GM23338 (cell line): ENCODE measurements at regions not wholly inside any gene's neighbourhood (a gene's known extent, or its start where the extent isn't known, plus 50 kb on each side); places are given as distances from the start of the nearest gene placed in this dataset.

Experiments used
- ATAC-seq: fragments of 200-7000 bp; cut with Tn5 transposase; 3 replicates; pipeline ENCODE4 v1.9.1; 2020
- DNase-seq: peaks from one replicate; pipeline ENCODE4 v3.0.0-alpha.2; 2015; ENCODE audit warnings: low spot score
- H2AFZ ChIP-seq: fragments of 200-600 bp; sonication (generic); 2 replicates; pipeline ENCODE4 v1.8.0; 2016; ENCODE audit warnings: antibody characterized with exemption, mild to moderate bottlenecking, moderate library complexity
- H3F3A ChIP-seq: fragments of 200-600 bp; sonication (generic); replicated peaks from 2 replicates; pipeline ENCODE4 v1.8.0; 2017; ENCODE audit warnings: antibody characterized with exemption, mixed run types, low read depth
- H3K27ac ChIP-seq: fragments of 200-600 bp; sonication (generic); 2 replicates; pipeline ENCODE4 v1.6.1; 2016; ENCODE audit warnings: low read depth
- H3K27me3 ChIP-seq: fragments of 200-600 bp; sonication (generic); 2 replicates; pipeline ENCODE4 v1.8.0; 2016; ENCODE audit warnings: mild to moderate bottlenecking, mixed run types, moderate library complexity; ENCODE audit not compliant: insufficient read depth
- H3K36me3 ChIP-seq: fragments of 200-600 bp; sonication (generic); 2 replicates; pipeline ENCODE4 v1.8.0; 2016; ENCODE audit warnings: mild to moderate bottlenecking; ENCODE audit not compliant: insufficient read depth
- H3K4me1 ChIP-seq: fragments of 200-600 bp; sonication (generic); 2 replicates; pipeline ENCODE4 v1.8.0; 2016; ENCODE audit warnings: mild to moderate bottlenecking, moderate library complexity; ENCODE audit not compliant: insufficient read depth
- H3K4me2 ChIP-seq: fragments of 200-600 bp; sonication (generic); 2 replicates; pipeline ENCODE4 v1.7.1; 2017; ENCODE audit warnings: mixed run types
- H3K4me3 ChIP-seq: fragments of 200-600 bp; sonication (generic); 2 replicates; pipeline ENCODE4 v1.6.1; 2016; ENCODE audit warnings: mixed run types
- H3K79me2 ChIP-seq: fragments of 200-600 bp; sonication (generic); replicated peaks from 2 replicates; pipeline ENCODE4 v1.8.0; 2017; ENCODE audit warnings: mild to moderate bottlenecking; ENCODE audit not compliant: insufficient read depth
- H3K9me2 ChIP-seq: fragments of 200-600 bp; sonication (generic); 2 replicates; pipeline ENCODE4 v1.8.0; 2017; ENCODE audit not compliant: insufficient read depth
- H4K20me1 ChIP-seq: fragments of 200-600 bp; sonication (generic); replicated peaks from 2 replicates; pipeline ENCODE4 v1.8.0; 2017; ENCODE audit warnings: mild to moderate bottlenecking; ENCODE audit not compliant: insufficient read depth
- H3K27ac Mint-ChIP-seq: 2 replicates; pipeline ENCODE4 v1.8.0; 2020; ENCODE audit warnings: inconsistent platforms, mild to moderate bottlenecking, moderate library complexity, mixed read lengths
- H3K27me3 Mint-ChIP-seq: 3 replicates; pipeline ENCODE4 v1.8.0; 2022; ENCODE audit warnings: low read depth, mild to moderate bottlenecking, moderate library complexity, mixed read lengths, inconsistent platforms; ENCODE audit not compliant: insufficient read depth, poor library complexity
- H3K36me3 Mint-ChIP-seq: 3 replicates; pipeline ENCODE4 v1.8.0; 2021; ENCODE audit warnings: low read depth, mild to moderate bottlenecking, inconsistent platforms, moderate library complexity, mixed read lengths
- H3K4me1 Mint-ChIP-seq: 3 replicates; pipeline ENCODE4 v1.8.0; 2020; ENCODE audit warnings: mild to moderate bottlenecking, inconsistent platforms, mixed read lengths
- H3K4me3 Mint-ChIP-seq: 3 replicates; pipeline ENCODE4 v1.8.0; 2021; ENCODE audit warnings: moderate library complexity, mild to moderate bottlenecking, inconsistent platforms, mixed read lengths
- H3K9me3 Mint-ChIP-seq: 3 replicates; pipeline ENCODE4 v1.8.0; 2020; ENCODE audit warnings: moderate library complexity, mild to moderate bottlenecking, inconsistent platforms, mixed read lengths
- CREB1 ChIP-seq: fragments of 250-450 bp; sonication (Bioruptor Pico); IDR thresholded peaks from 2 replicates; pipeline ENCODE4 v1.5.0; 2020; ENCODE audit warnings: low read depth, mild to moderate bottlenecking, moderate library complexity
- EZH2 ChIP-seq: fragments of 200-600 bp; sonication (generic); IDR thresholded peaks from one replicate; pipeline ENCODE4 v1.8.0; 2017; ENCODE audit warnings: antibody characterized with exemption, mild to moderate bottlenecking, low read depth; ENCODE audit not compliant: unreplicated experiment
- EZH2phosphoT487 ChIP-seq: fragments of 200-600 bp; sonication (generic); IDR thresholded peaks from one replicate; pipeline ENCODE4 v1.8.1; 2018; ENCODE audit warnings: antibody characterized with exemption; ENCODE audit not compliant: unreplicated experiment
- NANOG ChIP-seq: IDR thresholded peaks from 2 replicates; pipeline ENCODE4 v1.6.1; 2016; ENCODE audit warnings: antibody characterized with exemption, borderline replicate concordance
- POLR2AphosphoS5 ChIP-seq: IDR thresholded peaks from 2 replicates; pipeline ENCODE4 v1.6.1; 2016; ENCODE audit warnings: antibody characterized with exemption, low read depth
- STAT1 ChIP-seq: IDR thresholded peaks from one replicate; pipeline ENCODE4 v1.6.1; 2016; ENCODE audit warnings: antibody characterized with exemption; ENCODE audit not compliant: unreplicated experiment
- ZNF114 ChIP-seq: fragments of 250-450 bp; sonication (Bioruptor Pico); IDR thresholded peaks from 2 replicates; pipeline ENCODE4 v1.5.0; 2020; ENCODE audit warnings: mild to moderate bottlenecking, moderate library complexity
- ZNF331 ChIP-seq: fragments of 250-450 bp; sonication (Bioruptor Pico); IDR thresholded peaks from 2 replicates; pipeline ENCODE4 v1.5.0; 2020; ENCODE audit warnings: low read depth, mild to moderate bottlenecking, moderate library complexity
- TF ChIP-seq, protein P1 (sequence below): IDR thresholded peaks from one replicate; pipeline ENCODE4 v1.6.1; 2018; ENCODE audit warnings: antibody characterized with exemption; ENCODE audit not compliant: unreplicated experiment
- TF ChIP-seq, protein P2 (sequence below): IDR thresholded peaks from 2 replicates; pipeline ENCODE4 v1.6.1; 2016; ENCODE audit warnings: antibody characterized with exemption
- TF ChIP-seq, protein P3 (sequence below), 2 experiments: fragments of 200-600 bp in 1 of 2; sonication (generic) in 1 of 2; conservative IDR thresholded peaks; 2 replicates each; pipeline versions ENCODE4 v1.5.1 to v1.6.1; 2016 to 2017; ENCODE audit warnings: antibody characterized with exemption in 2 of 2, low read depth in 2 of 2, mild to moderate bottlenecking in 2 of 2, moderate library complexity in 1 of 2

DNA sequence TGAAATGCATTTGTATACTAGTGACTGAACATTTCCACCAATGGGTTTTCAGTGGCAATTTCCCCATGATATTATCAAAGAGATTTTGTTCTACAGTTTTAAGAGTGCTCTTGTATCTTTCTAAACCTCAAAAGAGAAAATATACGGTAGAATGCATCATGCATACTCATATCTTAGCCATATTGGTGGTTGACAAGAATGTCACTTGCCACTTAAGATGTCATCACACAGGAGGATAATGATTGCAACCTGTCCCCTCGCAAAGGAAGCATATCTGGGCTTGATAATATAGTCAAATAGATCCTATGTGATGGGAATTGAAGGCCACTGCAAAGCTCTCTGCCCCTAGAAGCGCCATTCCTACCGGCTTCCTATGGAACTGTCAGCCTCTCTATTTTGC lies 79.3 kb upstream of the ARMC3 start:
- DNase-seq (no peak), ATAC-seq (no peak)
- Histone ChIP-seq H4K20me1 (no peaks in the 10 kb centered on the region), H2AFZ (no peak overlapping the region), H3K27ac (no peak overlapping the region), H3F3A (no peaks in the 10 kb centered on the region), H3K4me1 (no peaks in the 10 kb centered on the region), H3K4me3 (no peak overlapping the region), H3K4me2 (no peak overlapping the region), H3K27me3 (no peaks in the 10 kb centered on the region), H3K9me2 (peaks cover 11% of the 10 kb centered on the region; the same call in 1 of the 2 replicates), H3K79me2 (no peaks in the 10 kb centered on the region), H3K36me3 (no peaks in the 10 kb centered on the region)
- H3K27ac Mint-ChIP-seq, result no peak overlapping the region
- no peak overlapping the region for H3K4me3 Mint-ChIP-seq
- H3K4me1 Mint-ChIP-seq, result peaks cover 3% of the 10 kb centered on the region; the same call in 1 of the 3 replicates
- peaks cover 1% of the 10 kb centered on the region for H3K27me3 Mint-ChIP-seq
- H3K36me3 Mint-ChIP-seq, result no peaks in the 10 kb centered on the region
- no peaks in the 10 kb centered on the region for H3K9me3 Mint-ChIP-seq
- TF ChIP-seq ZNF114 (CRISPR knock-in tag) (no peak), POLR2AphosphoS5 (no peak), EZH2phosphoT487 (no peak), STAT1 (no peak), NANOG (no peak), CREB1 (CRISPR knock-in tag) (no peak)
- TF ChIP-seq, protein P1, sequence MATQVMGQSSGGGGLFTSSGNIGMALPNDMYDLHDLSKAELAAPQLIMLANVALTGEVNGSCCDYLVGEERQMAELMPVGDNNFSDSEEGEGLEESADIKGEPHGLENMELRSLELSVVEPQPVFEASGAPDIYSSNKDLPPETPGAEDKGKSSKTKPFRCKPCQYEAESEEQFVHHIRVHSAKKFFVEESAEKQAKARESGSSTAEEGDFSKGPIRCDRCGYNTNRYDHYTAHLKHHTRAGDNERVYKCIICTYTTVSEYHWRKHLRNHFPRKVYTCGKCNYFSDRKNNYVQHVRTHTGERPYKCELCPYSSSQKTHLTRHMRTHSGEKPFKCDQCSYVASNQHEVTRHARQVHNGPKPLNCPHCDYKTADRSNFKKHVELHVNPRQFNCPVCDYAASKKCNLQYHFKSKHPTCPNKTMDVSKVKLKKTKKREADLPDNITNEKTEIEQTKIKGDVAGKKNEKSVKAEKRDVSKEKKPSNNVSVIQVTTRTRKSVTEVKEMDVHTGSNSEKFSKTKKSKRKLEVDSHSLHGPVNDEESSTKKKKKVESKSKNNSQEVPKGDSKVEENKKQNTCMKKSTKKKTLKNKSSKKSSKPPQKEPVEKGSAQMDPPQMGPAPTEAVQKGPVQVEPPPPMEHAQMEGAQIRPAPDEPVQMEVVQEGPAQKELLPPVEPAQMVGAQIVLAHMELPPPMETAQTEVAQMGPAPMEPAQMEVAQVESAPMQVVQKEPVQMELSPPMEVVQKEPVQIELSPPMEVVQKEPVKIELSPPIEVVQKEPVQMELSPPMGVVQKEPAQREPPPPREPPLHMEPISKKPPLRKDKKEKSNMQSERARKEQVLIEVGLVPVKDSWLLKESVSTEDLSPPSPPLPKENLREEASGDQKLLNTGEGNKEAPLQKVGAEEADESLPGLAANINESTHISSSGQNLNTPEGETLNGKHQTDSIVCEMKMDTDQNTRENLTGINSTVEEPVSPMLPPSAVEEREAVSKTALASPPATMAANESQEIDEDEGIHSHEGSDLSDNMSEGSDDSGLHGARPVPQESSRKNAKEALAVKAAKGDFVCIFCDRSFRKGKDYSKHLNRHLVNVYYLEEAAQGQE, result no peak
- TF ChIP-seq, protein P2, sequence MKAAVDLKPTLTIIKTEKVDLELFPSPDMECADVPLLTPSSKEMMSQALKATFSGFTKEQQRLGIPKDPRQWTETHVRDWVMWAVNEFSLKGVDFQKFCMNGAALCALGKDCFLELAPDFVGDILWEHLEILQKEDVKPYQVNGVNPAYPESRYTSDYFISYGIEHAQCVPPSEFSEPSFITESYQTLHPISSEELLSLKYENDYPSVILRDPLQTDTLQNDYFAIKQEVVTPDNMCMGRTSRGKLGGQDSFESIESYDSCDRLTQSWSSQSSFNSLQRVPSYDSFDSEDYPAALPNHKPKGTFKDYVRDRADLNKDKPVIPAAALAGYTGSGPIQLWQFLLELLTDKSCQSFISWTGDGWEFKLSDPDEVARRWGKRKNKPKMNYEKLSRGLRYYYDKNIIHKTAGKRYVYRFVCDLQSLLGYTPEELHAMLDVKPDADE, result no peak
- TF ChIP-seq, protein P3, sequence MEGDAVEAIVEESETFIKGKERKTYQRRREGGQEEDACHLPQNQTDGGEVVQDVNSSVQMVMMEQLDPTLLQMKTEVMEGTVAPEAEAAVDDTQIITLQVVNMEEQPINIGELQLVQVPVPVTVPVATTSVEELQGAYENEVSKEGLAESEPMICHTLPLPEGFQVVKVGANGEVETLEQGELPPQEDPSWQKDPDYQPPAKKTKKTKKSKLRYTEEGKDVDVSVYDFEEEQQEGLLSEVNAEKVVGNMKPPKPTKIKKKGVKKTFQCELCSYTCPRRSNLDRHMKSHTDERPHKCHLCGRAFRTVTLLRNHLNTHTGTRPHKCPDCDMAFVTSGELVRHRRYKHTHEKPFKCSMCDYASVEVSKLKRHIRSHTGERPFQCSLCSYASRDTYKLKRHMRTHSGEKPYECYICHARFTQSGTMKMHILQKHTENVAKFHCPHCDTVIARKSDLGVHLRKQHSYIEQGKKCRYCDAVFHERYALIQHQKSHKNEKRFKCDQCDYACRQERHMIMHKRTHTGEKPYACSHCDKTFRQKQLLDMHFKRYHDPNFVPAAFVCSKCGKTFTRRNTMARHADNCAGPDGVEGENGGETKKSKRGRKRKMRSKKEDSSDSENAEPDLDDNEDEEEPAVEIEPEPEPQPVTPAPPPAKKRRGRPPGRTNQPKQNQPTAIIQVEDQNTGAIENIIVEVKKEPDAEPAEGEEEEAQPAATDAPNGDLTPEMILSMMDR (conservative IDR thresholded peaks at IDR 0.05; ENCODE audit: low read depth in 2 of 2), result no peak

DNA sequence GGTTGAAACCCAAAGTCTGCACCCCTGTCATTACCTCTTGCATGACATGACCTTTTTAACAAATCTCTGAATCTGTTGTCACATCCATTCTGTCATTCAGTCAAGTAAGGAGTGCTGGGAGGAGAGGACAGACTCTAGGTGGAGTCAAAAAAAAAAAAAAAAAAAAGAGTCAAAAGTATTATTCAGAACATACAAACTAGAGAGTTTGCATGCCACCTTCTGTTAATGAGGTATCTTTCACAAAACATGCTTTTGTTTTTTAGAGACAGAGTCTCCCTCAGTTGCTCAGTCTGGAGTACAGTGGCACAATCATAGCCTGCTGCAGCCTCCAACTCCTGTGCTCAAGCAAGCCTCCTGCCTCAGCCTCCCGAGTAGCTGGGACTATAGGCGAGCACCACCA lies 81.6 kb upstream of the ARMC3 start:
- ATAC-seq, result no peak
- Mint-ChIP-seq H3K4me1 (peaks cover 10% of the 10 kb centered on the region; the same call in 2 of the 3 replicates), H3K27me3 (peaks cover 1% of the 10 kb centered on the region), H3K4me3 (no peak overlapping the region), H3K36me3 (no peaks in the 10 kb centered on the region), H3K9me3 (no peaks in the 10 kb centered on the region), H3K27ac (no peak overlapping the region)
- Histone ChIP-seq H3K79me2 (no peaks in the 10 kb centered on the region), H3K27me3 (no peaks in the 10 kb centered on the region), H3K4me2 (no peak overlapping the region), H3K9me2 (peaks cover 4% of the 10 kb centered on the region; the same call in 1 of the 2 replicates), H3F3A (no peaks in the 10 kb centered on the region), H2AFZ (no peak overlapping the region), H3K36me3 (no peaks in the 10 kb centered on the region), H3K27ac (no peak overlapping the region), H3K4me1 (peaks cover 5% of the 10 kb centered on the region), H3K4me3 (no peak overlapping the region), H4K20me1 (no peaks in the 10 kb centered on the region)
- TF ChIP-seq POLR2AphosphoS5 (no peak), CREB1 (CRISPR knock-in tag) (no peak), ZNF331 (CRISPR knock-in tag) (no peak), ZNF114 (CRISPR knock-in tag) (no peak), EZH2phosphoT487 (no peak), STAT1 (no peak), EZH2 (no peak)
- TF ChIP-seq, protein P2, result no peak
- TF ChIP-seq, protein P3 (conservative IDR thresholded peaks at IDR 0.05; ENCODE audit: low read depth in 2 of 2), result no peak
- DNase-seq, result no peak
